ENCODE measurements at regions not wholly inside any gene's neighbourhood (a gene's known extent, or its start where the extent isn't known, plus 50 kb on each side); places are given as distances from the start of the nearest gene placed in this dataset.

GRCh38 chr7:68183176-68183575, 1186.5 kb downstream of the TYW1 start:
- TF ChIP-seq POLR2A (IDR thresholded peaks at IDR 0.05) (no peak), POLR2AphosphoS5 (IDR thresholded peaks at IDR 0.05) (no peak)
